Epithelial cell of prostate (primary cell): ENCODE measurements at regions not wholly inside any gene's neighbourhood (a gene's known extent, or its start where the extent isn't known, plus 50 kb on each side); places are given as distances from the start of the nearest gene placed in this dataset.
"Not testable (repeated sequence)": the region's sequence is repeated elsewhere in the genome, so short reads cannot be mapped to it uniquely, and the experiment has no call there.

ENCODE experiments used
- DNase-seq: peaks from one replicate; pipeline ENCODE4 v3.0.0-alpha.2; 2011; ENCODE audit warnings: low read depth, low spot score
- H3K27ac ChIP-seq: fragments of 450-650 bp; 2 replicates; pipeline ENCODE4 v1.5.1; 2017; ENCODE audit warnings: mild to moderate bottlenecking

- no peak overlapping the region for H3K27ac ChIP-seq
- no peak for DNase-seq
Measured at GRCh38 chrX:27163236-27163635, 299.9 kb downstream of the PPP4R3C start.

- DNase-seq: no peak
- H3K27ac ChIP-seq: no peak overlapping the region
Measured at GRCh38 chrX:27162496-27162895, 300.6 kb downstream of the PPP4R3C start.

- not testable (repeated sequence) for H3K27ac ChIP-seq, DNase-seq
Measured at GRCh38 chrX:27156921-27157320, 306.2 kb downstream of the PPP4R3C start.

- H3K27ac ChIP-seq: no peak overlapping the region
- no peak for DNase-seq
Measured at GRCh38 chrX:27136325-27136724, 326.8 kb downstream of the PPP4R3C start.

GRCh38 chrX:27132862-27133261, 330.3 kb downstream of the PPP4R3C start:
- H3K27ac ChIP-seq: no peak overlapping the region
- DNase-seq: no peak

- H3K27ac ChIP-seq, DNase-seq: not testable (repeated sequence)
Measured at GRCh38 chrX:27087176-27087575, 376.0 kb downstream of the PPP4R3C start.

GRCh38 chrX:27086237-27086636, 376.9 kb downstream of the PPP4R3C start:
- DNase-seq: no peak
- peak overlapping the region; percentile 46 for H3K27ac ChIP-seq

GRCh38 chrX:27085346-27085745, 377.8 kb downstream of the PPP4R3C start:
- H3K27ac ChIP-seq: no peak overlapping the region
- DNase-seq: no peak

- no peak for DNase-seq
- no peak overlapping the region for H3K27ac ChIP-seq
Measured at GRCh38 chrX:27078371-27078770, 384.8 kb downstream of the PPP4R3C start.

GRCh38 chrX:27057883-27058282, 405.3 kb downstream of the PPP4R3C start:
- DNase-seq: no peak
- H3K27ac ChIP-seq: no peak overlapping the region

GRCh38 chrX:27039332-27039731, 423.8 kb downstream of the PPP4R3C start:
- no peak overlapping the region for H3K27ac ChIP-seq
- DNase-seq: no peak

GRCh38 chrX:27008486-27008885, 454.7 kb downstream of the PPP4R3C start:
- DNase-seq: no peak
- H3K27ac ChIP-seq: no peak overlapping the region

- no peak for DNase-seq
- H3K27ac ChIP-seq: no peak overlapping the region
Measured at GRCh38 chrX:26999634-27000033, 463.5 kb downstream of the PPP4R3C start.

GRCh38 chrX:26958261-26958660, 504.9 kb downstream of the PPP4R3C start:
- H3K27ac ChIP-seq: no peak overlapping the region
- no peak for DNase-seq

GRCh38 chrX:26954029-26954428, 509.1 kb downstream of the PPP4R3C start:
- no peak for DNase-seq
- H3K27ac ChIP-seq: no peak overlapping the region

GRCh38 chrX:26952213-26952612, 510.9 kb downstream of the PPP4R3C start:
- H3K27ac ChIP-seq: no peak overlapping the region
- no peak for DNase-seq

- DNase-seq: no peak
- H3K27ac ChIP-seq: no peak overlapping the region
Measured at GRCh38 chrX:26927419-26927818, 535.7 kb downstream of the PPP4R3C start.

GRCh38 chrX:26925088-26925487, 538.1 kb downstream of the PPP4R3C start:
- no peak for DNase-seq
- H3K27ac ChIP-seq: no peak overlapping the region

- DNase-seq: no peak
- H3K27ac ChIP-seq: peak overlapping the region; percentile 49
Measured at GRCh38 chrX:26922278-26922677, 540.9 kb downstream of the PPP4R3C start.

- no peak overlapping the region for H3K27ac ChIP-seq
- no peak for DNase-seq
Measured at GRCh38 chrX:26918631-26919030, 544.5 kb downstream of the PPP4R3C start.

- no peak overlapping the region for H3K27ac ChIP-seq
- DNase-seq: no peak
Measured at GRCh38 chrX:26916991-26917390, 546.1 kb downstream of the PPP4R3C start.

GRCh38 chrX:26915064-26915463, 548.1 kb downstream of the PPP4R3C start:
- H3K27ac ChIP-seq: peak overlapping the region; percentile 88
- DNase-seq: peak; percentile 6

GRCh38 chrX:26914232-26914631, 548.9 kb downstream of the PPP4R3C start:
- peak overlapping the region; percentile 88 for H3K27ac ChIP-seq
- DNase-seq: no peak
